Neutrophil (primary cell): ENCODE measurements at regions not wholly inside any gene's neighbourhood (a gene's known extent, or its start where the extent isn't known, plus 50 kb on each side); places are given as distances from the start of the nearest gene placed in this dataset.

Experiments used
- H3K27ac ChIP-seq: fragments of 200-600 bp; sonication (generic); 2 replicates; pipeline ENCODE4 v1.5.1; 2016; ENCODE audit warnings: mild to moderate bottlenecking, moderate library complexity
- H3K27me3 ChIP-seq: fragments of 200-600 bp; sonication (generic); 2 replicates; pipeline ENCODE4 v1.6.0; 2016; ENCODE audit warnings: mild to moderate bottlenecking
- H3K36me3 ChIP-seq: fragments of 200-600 bp; sonication (generic); 2 replicates; pipeline ENCODE4 v1.5.1; 2017
- H3K4me1 ChIP-seq, 2 experiments: fragments of 200-600 bp in 1 of 2; sonication (generic) in 1 of 2; 1 replicate in 1 of 2; 2 replicates in 1 of 2; pipeline versions ENCODE4 v1.5.1 to v1.6.1; 2013 to 2016; ENCODE audit warnings: low read depth in 1 of 2, low read length in 1 of 2, mild to moderate bottlenecking in 1 of 2, moderate library complexity in 1 of 2; ENCODE audit not compliant: control insufficient read depth in 1 of 2, insufficient read depth in 1 of 2
- H3K4me3 ChIP-seq, 2 experiments: fragments of 200-600 bp in 1 of 2; sonication (generic) in 1 of 2; 1 replicate in 1 of 2; 2 replicates in 1 of 2; pipeline ENCODE4 v1.5.1; 2013 to 2016; ENCODE audit warnings: low read depth in 1 of 2, low read length in 1 of 2, mild to moderate bottlenecking in 1 of 2, moderate library complexity in 1 of 2
- H3K9me3 ChIP-seq: fragments of 200-600 bp; sonication (generic); 2 replicates; pipeline ENCODE4 v1.5.1; 2016
- TF ChIP-seq, protein P1 (sequence below): fragments of 200-600 bp; sonication (generic); IDR thresholded peaks from 2 replicates; pipeline ENCODE4 v1.5.1; 2016; ENCODE audit warnings: antibody characterized with exemption

- H3K4me1 ChIP-seq, result no peaks in the 10 kb centered on the region
- no peaks in the 10 kb centered on the region for H3K36me3 ChIP-seq
- peaks cover 10% of the 10 kb centered on the region for H3K27me3 ChIP-seq
- TF ChIP-seq, protein P1, sequence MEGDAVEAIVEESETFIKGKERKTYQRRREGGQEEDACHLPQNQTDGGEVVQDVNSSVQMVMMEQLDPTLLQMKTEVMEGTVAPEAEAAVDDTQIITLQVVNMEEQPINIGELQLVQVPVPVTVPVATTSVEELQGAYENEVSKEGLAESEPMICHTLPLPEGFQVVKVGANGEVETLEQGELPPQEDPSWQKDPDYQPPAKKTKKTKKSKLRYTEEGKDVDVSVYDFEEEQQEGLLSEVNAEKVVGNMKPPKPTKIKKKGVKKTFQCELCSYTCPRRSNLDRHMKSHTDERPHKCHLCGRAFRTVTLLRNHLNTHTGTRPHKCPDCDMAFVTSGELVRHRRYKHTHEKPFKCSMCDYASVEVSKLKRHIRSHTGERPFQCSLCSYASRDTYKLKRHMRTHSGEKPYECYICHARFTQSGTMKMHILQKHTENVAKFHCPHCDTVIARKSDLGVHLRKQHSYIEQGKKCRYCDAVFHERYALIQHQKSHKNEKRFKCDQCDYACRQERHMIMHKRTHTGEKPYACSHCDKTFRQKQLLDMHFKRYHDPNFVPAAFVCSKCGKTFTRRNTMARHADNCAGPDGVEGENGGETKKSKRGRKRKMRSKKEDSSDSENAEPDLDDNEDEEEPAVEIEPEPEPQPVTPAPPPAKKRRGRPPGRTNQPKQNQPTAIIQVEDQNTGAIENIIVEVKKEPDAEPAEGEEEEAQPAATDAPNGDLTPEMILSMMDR, result no peak
- no peaks in the 10 kb centered on the region for H3K9me3 ChIP-seq
- no peak overlapping the region for H3K27ac ChIP-seq
- no peak overlapping the region for H3K4me3 ChIP-seq
These were observed 437.5 kb downstream of the INSC start for GRCh38 chr11:15551901-15552851.

DNA sequence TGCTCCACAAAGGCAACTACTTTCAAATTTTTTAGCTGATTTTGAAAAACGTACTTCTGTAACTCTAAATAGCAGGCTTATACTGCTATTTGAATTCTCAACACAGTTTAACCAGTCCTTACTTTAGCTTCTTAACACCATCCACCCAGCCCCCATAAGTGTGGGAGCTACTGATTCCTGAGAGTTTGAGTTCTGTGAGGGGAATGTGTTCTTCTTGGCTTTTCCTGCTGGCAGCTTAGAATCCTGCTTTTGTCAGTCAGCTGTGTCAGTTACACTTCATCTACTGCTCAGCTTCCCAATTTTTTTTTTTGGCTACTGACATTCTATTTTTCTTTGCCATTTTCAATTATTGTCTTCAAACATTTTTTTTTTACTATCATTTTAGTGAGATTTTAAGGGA is 440.4 kb downstream of the INSC start:
- no peak overlapping the region for H3K27ac ChIP-seq
- no peaks in the 10 kb centered on the region for H3K4me1 ChIP-seq
- H3K9me3 ChIP-seq, result no peaks in the 10 kb centered on the region
- TF ChIP-seq, protein P1, result no peak
- H3K27me3 ChIP-seq, result peaks cover 6% of the 10 kb centered on the region
- H3K4me3 ChIP-seq, result no peak overlapping the region
- no peaks in the 10 kb centered on the region for H3K36me3 ChIP-seq

DNA sequence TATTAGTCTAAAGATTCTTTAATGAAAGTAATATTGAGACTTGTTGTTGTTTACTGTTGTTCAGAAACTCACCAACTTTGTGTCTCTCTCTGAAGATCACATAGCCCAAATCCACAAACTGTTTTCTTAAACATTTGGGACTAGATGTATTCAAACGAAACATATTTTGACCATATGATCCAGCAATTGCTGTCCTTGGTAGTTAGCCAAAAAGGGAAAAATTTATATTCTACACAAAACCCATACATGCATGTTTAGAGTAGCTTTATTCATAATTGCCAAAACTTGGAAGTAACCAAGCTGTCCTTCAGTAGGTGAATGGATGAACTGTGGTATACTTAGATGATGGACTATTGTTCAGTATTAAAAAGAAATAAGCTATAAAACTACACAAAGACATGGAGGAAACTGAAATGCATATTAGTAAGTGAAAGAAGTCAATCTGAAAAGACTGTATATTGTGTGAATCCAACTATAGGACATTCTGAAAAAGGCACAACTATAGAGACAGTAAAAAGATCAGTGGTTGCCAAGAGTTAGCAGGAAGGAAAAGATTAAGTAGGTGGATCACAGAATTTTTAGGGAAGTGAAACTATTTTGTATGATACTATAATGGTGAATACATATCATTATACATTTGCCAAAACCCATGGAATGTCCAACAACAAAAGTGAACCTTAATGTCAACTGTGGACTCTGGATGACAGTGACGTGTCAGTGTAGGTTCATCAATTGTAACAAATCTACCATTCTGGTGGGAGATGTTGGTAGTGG is 442.9 kb downstream of the INSC start:
- H3K4me3 ChIP-seq, result no peak overlapping the region
- TF ChIP-seq, protein P1, result no peak
- peaks cover 6% of the 10 kb centered on the region for H3K27me3 ChIP-seq
- H3K9me3 ChIP-seq, result no peaks in the 10 kb centered on the region
- H3K4me1 ChIP-seq, result no peaks in the 10 kb centered on the region
- no peak overlapping the region for H3K27ac ChIP-seq
- no peaks in the 10 kb centered on the region for H3K36me3 ChIP-seq

DNA sequence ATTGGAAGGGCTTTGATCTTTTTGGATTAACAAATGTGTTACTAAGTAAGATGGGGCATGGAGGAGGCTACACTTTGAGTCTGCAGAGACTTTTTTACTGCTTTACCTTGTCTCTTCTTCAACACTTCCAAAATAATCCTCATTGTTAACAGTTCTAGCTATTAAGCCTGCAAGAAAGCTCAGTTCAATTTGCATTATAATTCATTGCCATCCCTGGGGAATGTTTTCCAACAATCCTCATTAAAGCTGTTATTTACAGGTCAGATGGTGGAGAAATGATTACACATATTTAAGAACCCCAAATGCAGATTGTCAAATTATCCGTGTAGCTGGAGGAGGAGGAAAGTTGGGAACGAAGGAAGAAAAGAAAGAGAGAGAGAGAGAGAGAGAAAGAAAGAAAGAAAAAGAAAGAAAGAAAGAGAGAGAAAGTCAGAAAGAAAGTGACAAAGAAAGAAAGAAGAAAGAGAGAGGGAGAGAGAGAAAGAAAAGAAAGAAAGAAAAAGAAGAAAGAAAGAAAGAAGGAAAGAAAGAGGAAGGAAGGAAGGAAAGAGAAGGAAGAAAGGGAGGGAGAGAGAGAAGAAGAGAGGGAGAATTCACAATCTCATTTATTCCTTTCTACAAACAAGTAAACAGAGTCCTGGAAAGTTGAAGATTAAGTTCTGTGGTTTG is 443.9 kb downstream of the INSC start:
- H3K36me3 ChIP-seq, result no peaks in the 10 kb centered on the region
- H3K4me1 ChIP-seq, result no peaks in the 10 kb centered on the region
- H3K27me3 ChIP-seq, result peaks cover 2% of the 10 kb centered on the region
- TF ChIP-seq, protein P1, result no peak
- H3K4me3 ChIP-seq, result no peak overlapping the region
- H3K9me3 ChIP-seq, result no peaks in the 10 kb centered on the region
- H3K27ac ChIP-seq, result no peak overlapping the region

GRCh38 chr11:15560689-15561467 is 446.2 kb downstream of the INSC start:
- no peaks in the 10 kb centered on the region for H3K36me3 ChIP-seq
- H3K27ac ChIP-seq, result no peak overlapping the region
- no peak overlapping the region for H3K4me3 ChIP-seq
- H3K9me3 ChIP-seq, result no peaks in the 10 kb centered on the region
- H3K27me3 ChIP-seq, result no peaks in the 10 kb centered on the region
- H3K4me1 ChIP-seq, result no peaks in the 10 kb centered on the region
- TF ChIP-seq, protein P1, result no peak
